SK-N-SH treated with all-trans-retinoic acid at 6 μM for 48 hours (cell line): ENCODE measurements at regions not wholly inside any gene's neighbourhood (a gene's known extent, or its start where the extent isn't known, plus 50 kb on each side); places are given as distances from the start of the nearest gene placed in this dataset.

Source experiments
- ATAC-seq: fragments of 200-7000 bp; cut with Tn5 transposase; 3 replicates; pipeline ENCODE4 v1.9.1; 2020; ENCODE audit warnings: mild to moderate bottlenecking, moderate library complexity
- GLIS3 ChIP-seq: fragments of 250-450 bp; sonication (Bioruptor Pico); IDR thresholded peaks from 2 replicates; pipeline ENCODE4 v1.5.0; 2020; ENCODE audit warnings: mild to moderate bottlenecking, moderate library complexity
- ISL1 ChIP-seq: fragments of 250-450 bp; sonication (Bioruptor Pico); IDR thresholded peaks from 2 replicates; pipeline ENCODE4 v2.1.2; 2022; ENCODE audit warnings: mild to moderate bottlenecking, moderate library complexity
- OSR1 ChIP-seq: fragments of 250-450 bp; sonication (Bioruptor Pico); IDR thresholded peaks from 2 replicates; pipeline ENCODE4 v1.8.0; 2022; ENCODE audit warnings: moderate library complexity, mild to moderate bottlenecking, inconsistent platforms
- POU6F1 ChIP-seq: fragments of 250-450 bp; sonication (Bioruptor Pico); IDR thresholded peaks from 2 replicates; pipeline ENCODE4 v1.8.0; 2021; ENCODE audit warnings: low read depth, mild to moderate bottlenecking, moderate library complexity, borderline replicate concordance
- SNAI2 ChIP-seq: fragments of 250-450 bp; sonication (Bioruptor Pico); IDR thresholded peaks from 2 replicates; pipeline ENCODE4 v1.5.0; 2020; ENCODE audit warnings: mild to moderate bottlenecking, moderate library complexity
- TCF4 ChIP-seq: fragments of 250-450 bp; sonication (Bioruptor Pico); IDR thresholded peaks from 2 replicates; pipeline ENCODE4 v1.8.0; 2021; ENCODE audit warnings: mild to moderate bottlenecking, moderate library complexity, borderline replicate concordance
- TOX ChIP-seq: fragments of 250-450 bp; sonication (Bioruptor Pico); IDR thresholded peaks from 2 replicates; pipeline ENCODE4 v1.8.0; 2021; ENCODE audit warnings: mild to moderate bottlenecking, moderate library complexity, borderline replicate concordance
- ZNF8 ChIP-seq: fragments of 450-650 bp; formaldehyde crosslinking; IDR thresholded peaks from 2 replicates; pipeline ENCODE4 v1.5.0; 2020; ENCODE audit warnings: mild to moderate bottlenecking, moderate library complexity
- TF ChIP-seq, protein P1 (sequence below): fragments of 250-450 bp; sonication (Bioruptor Pico); IDR thresholded peaks from 2 replicates; pipeline ENCODE4 v1.5.0; 2020; ENCODE audit warnings: mild to moderate bottlenecking, moderate library complexity
- TF ChIP-seq, protein P2 (sequence below): fragments of 250-450 bp; sonication (Bioruptor Pico); IDR thresholded peaks from 2 replicates; pipeline ENCODE4 v1.8.0; 2020; ENCODE audit warnings: mild to moderate bottlenecking, moderate library complexity, borderline replicate concordance

DNA sequence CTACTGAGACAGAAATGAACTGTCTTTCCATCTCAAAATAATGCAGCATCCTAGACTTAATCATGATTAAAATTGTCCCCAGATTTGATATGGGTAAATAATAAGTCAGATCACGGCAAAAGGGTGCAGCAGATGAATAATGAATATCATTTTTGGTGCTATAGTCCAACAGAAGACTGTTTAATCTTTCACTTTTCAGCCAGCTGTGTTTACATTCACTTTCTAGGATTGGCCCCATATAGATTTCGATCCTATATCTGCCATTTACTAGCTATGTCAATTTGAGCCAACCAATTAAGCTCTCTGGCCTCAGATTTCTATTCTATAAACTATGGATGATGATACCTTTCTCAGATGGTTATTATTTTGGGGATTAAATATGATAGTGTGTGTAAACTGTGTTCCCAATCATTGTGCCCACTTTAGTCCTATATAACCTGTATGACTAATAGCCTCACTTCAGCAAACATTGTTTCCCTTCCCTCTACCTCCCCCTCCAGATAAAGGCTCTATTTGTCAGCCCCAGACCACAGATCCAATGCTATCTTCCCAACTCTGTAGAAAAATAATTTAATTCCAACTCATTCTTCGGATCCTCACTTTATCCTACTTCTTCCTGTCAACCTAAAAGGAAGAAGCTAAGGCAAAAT is 53.6 kb upstream of the NT5E start:
- no peak for TF ChIP-seq POU6F1 (CRISPR knock-in tag)
- TF ChIP-seq, protein P1, sequence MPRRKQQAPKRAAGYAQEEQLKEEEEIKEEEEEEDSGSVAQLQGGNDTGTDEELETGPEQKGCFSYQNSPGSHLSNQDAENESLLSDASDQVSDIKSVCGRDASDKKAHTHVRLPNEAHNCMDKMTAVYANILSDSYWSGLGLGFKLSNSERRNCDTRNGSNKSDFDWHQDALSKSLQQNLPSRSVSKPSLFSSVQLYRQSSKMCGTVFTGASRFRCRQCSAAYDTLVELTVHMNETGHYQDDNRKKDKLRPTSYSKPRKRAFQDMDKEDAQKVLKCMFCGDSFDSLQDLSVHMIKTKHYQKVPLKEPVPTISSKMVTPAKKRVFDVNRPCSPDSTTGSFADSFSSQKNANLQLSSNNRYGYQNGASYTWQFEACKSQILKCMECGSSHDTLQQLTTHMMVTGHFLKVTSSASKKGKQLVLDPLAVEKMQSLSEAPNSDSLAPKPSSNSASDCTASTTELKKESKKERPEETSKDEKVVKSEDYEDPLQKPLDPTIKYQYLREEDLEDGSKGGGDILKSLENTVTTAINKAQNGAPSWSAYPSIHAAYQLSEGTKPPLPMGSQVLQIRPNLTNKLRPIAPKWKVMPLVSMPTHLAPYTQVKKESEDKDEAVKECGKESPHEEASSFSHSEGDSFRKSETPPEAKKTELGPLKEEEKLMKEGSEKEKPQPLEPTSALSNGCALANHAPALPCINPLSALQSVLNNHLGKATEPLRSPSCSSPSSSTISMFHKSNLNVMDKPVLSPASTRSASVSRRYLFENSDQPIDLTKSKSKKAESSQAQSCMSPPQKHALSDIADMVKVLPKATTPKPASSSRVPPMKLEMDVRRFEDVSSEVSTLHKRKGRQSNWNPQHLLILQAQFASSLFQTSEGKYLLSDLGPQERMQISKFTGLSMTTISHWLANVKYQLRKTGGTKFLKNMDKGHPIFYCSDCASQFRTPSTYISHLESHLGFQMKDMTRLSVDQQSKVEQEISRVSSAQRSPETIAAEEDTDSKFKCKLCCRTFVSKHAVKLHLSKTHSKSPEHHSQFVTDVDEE (CRISPR knock-in tag), result no peak
- TF ChIP-seq, protein P2, sequence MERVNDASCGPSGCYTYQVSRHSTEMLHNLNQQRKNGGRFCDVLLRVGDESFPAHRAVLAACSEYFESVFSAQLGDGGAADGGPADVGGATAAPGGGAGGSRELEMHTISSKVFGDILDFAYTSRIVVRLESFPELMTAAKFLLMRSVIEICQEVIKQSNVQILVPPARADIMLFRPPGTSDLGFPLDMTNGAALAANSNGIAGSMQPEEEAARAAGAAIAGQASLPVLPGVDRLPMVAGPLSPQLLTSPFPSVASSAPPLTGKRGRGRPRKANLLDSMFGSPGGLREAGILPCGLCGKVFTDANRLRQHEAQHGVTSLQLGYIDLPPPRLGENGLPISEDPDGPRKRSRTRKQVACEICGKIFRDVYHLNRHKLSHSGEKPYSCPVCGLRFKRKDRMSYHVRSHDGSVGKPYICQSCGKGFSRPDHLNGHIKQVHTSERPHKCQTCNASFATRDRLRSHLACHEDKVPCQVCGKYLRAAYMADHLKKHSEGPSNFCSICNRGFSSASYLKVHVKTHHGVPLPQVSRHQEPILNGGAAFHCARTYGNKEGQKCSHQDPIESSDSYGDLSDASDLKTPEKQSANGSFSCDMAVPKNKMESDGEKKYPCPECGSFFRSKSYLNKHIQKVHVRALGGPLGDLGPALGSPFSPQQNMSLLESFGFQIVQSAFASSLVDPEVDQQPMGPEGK (CRISPR knock-in tag), result no peak
- TF ChIP-seq GLIS3 (CRISPR knock-in tag), result no peak
- no peak for TF ChIP-seq ISL1 (CRISPR knock-in tag)

GRCh38 chr6:85395746-85396145 is 54.1 kb upstream of the NT5E start:
- ATAC-seq, result peak; percentile 48; the same call in 2 of the 3 replicates
- TF ChIP-seq POU6F1 (CRISPR knock-in tag) (no peak), TCF4 (CRISPR knock-in tag) (no peak), TOX (0 out of 2 replicates have a peak, but pooled peaks have one; percentile 6)
- TF ChIP-seq, protein P2 (CRISPR knock-in tag), result no peak

More for the DNA sequence above, 53.6 kb upstream of the NT5E start:
- ATAC-seq, result no peak

- ATAC-seq, result peak; percentile 86
- TF ChIP-seq ZNF8 (CRISPR knock-in tag) (no peak), SNAI2 (CRISPR knock-in tag) (0 out of 2 replicates have a peak, but pooled peaks have one; percentile 54), OSR1 (no peak), GLIS3 (CRISPR knock-in tag) (no peak), ISL1 (CRISPR knock-in tag) (peak; percentile 76)
- TF ChIP-seq, protein P1 (CRISPR knock-in tag), result 0 out of 2 replicates have a peak, but pooled peaks have one; percentile 28
- TF ChIP-seq, protein P2 (CRISPR knock-in tag), result no peak
- TF ChIP-seq, all 23 proteins: peak for 3
Measured at GRCh38 chr6:85394853-85395538, 54.9 kb upstream of the NT5E start.
